T-helper 2 cell treated with Interferon-gamma antibody and Interleukin-4, amounts not matched to agents 5 μg/mL and 100 μg/mL, for 36 hours (primary cell): ENCODE measurements at regions not wholly inside any gene's neighbourhood (a gene's known extent, or its start where the extent isn't known, plus 50 kb on each side); places are given as distances from the start of the nearest gene placed in this dataset.

Experiments used
- DNase-seq: peaks from one replicate; pipeline ENCODE4 v3.0.0; 2021; ENCODE audit warnings: low spot score
- H3K27ac Mint-ChIP-seq: one replicate; pipeline ENCODE4 v1.8.0; 2021; ENCODE audit warnings: mild to moderate bottlenecking, mixed read lengths
- H3K27me3 Mint-ChIP-seq: one replicate; pipeline ENCODE4 v1.8.0; 2021; ENCODE audit warnings: low read depth, mixed read lengths
- H3K36me3 Mint-ChIP-seq: one replicate; pipeline ENCODE4 v1.8.0; 2021; ENCODE audit warnings: low read depth, mixed read lengths
- H3K4me1 Mint-ChIP-seq: one replicate; pipeline ENCODE4 v1.8.0; 2021; ENCODE audit warnings: low read depth, mixed read lengths
- H3K4me3 Mint-ChIP-seq: one replicate; pipeline ENCODE4 v1.8.0; 2022; ENCODE audit warnings: mild to moderate bottlenecking, moderate library complexity, mixed read lengths
- H3K9me3 Mint-ChIP-seq: one replicate; pipeline ENCODE4 v1.8.0; 2021; ENCODE audit warnings: mixed read lengths

- no peak for DNase-seq
- Mint-ChIP-seq H3K4me1 (no peaks in the 10 kb centered on the region), H3K27me3 (no peaks in the 10 kb centered on the region), H3K9me3 (no peaks in the 10 kb centered on the region), H3K36me3 (no peaks in the 10 kb centered on the region), H3K4me3 (no peak overlapping the region), H3K27ac (no peak overlapping the region)
Measured at GRCh38 chr3:14252321-14253021, 73.9 kb downstream of the LSM3 start.

- Mint-ChIP-seq H3K36me3 (no peaks in the 10 kb centered on the region), H3K4me3 (no peak overlapping the region), H3K27ac (no peak overlapping the region), H3K27me3 (no peaks in the 10 kb centered on the region), H3K9me3 (no peaks in the 10 kb centered on the region), H3K4me1 (no peaks in the 10 kb centered on the region)
- DNase-seq, result no peak
Measured at GRCh38 chr3:14253022-14253706, 74.5 kb downstream of the LSM3 start.

GRCh38 chr3:14253707-14254382 lies 75.2 kb downstream of the LSM3 start:
- no peak for DNase-seq
- Mint-ChIP-seq H3K27ac (no peak overlapping the region), H3K9me3 (no peaks in the 10 kb centered on the region), H3K36me3 (no peaks in the 10 kb centered on the region), H3K4me1 (no peaks in the 10 kb centered on the region), H3K27me3 (no peaks in the 10 kb centered on the region), H3K4me3 (no peak overlapping the region)

- Mint-ChIP-seq H3K9me3 (no peaks in the 10 kb centered on the region), H3K27ac (no peak overlapping the region), H3K36me3 (no peaks in the 10 kb centered on the region)
Measured at GRCh38 chr3:14254812-14255702, 76.4 kb downstream of the LSM3 start.

GRCh38 chr3:14256046-14256445 lies 77.4 kb downstream of the LSM3 start:
- Mint-ChIP-seq H3K4me3 (no peak overlapping the region), H3K27me3 (no peaks in the 10 kb centered on the region), H3K9me3 (no peaks in the 10 kb centered on the region), H3K36me3 (no peaks in the 10 kb centered on the region), H3K27ac (no peak overlapping the region), H3K4me1 (no peaks in the 10 kb centered on the region)
- no peak for DNase-seq

More at GRCh38 chr3:14254812-14255702, 76.4 kb downstream of the LSM3 start:
- no peak for DNase-seq
- H3K4me1 Mint-ChIP-seq, result no peaks in the 10 kb centered on the region
- H3K4me3 Mint-ChIP-seq, result no peak overlapping the region
- no peaks in the 10 kb centered on the region for H3K27me3 Mint-ChIP-seq

GRCh38 chr3:14256561-14257342 lies 78.1 kb downstream of the LSM3 start:
- Mint-ChIP-seq H3K36me3 (no peaks in the 10 kb centered on the region), H3K9me3 (no peaks in the 10 kb centered on the region), H3K27me3 (no peaks in the 10 kb centered on the region), H3K4me3 (no peak overlapping the region), H3K27ac (no peak overlapping the region), H3K4me1 (no peaks in the 10 kb centered on the region)
- no peak for DNase-seq

- no peak for DNase-seq
- no peak overlapping the region for H3K4me3 Mint-ChIP-seq
- no peaks in the 10 kb centered on the region for H3K4me1 Mint-ChIP-seq
- no peaks in the 10 kb centered on the region for H3K36me3 Mint-ChIP-seq
- H3K9me3 Mint-ChIP-seq, result no peaks in the 10 kb centered on the region
- H3K27me3 Mint-ChIP-seq, result peaks cover 8% of the 10 kb centered on the region
- no peak overlapping the region for H3K27ac Mint-ChIP-seq
Measured at GRCh38 chr3:14258906-14259904, 80.6 kb downstream of the LSM3 start.

GRCh38 chr3:14260463-14260862 lies 81.8 kb downstream of the LSM3 start:
- H3K27me3 Mint-ChIP-seq, result peaks cover 8% of the 10 kb centered on the region
- no peaks in the 10 kb centered on the region for H3K4me1 Mint-ChIP-seq
- no peak for DNase-seq
- H3K9me3 Mint-ChIP-seq, result no peaks in the 10 kb centered on the region
- H3K36me3 Mint-ChIP-seq, result no peaks in the 10 kb centered on the region
- no peak overlapping the region for H3K4me3 Mint-ChIP-seq
- no peak overlapping the region for H3K27ac Mint-ChIP-seq

- DNase-seq, result peak; percentile 57
- H3K36me3 Mint-ChIP-seq, result no peaks in the 10 kb centered on the region
- H3K9me3 Mint-ChIP-seq, result no peaks in the 10 kb centered on the region
- peaks cover 8% of the 10 kb centered on the region for H3K27me3 Mint-ChIP-seq
- H3K4me1 Mint-ChIP-seq, result no peaks in the 10 kb centered on the region
- H3K4me3 Mint-ChIP-seq, result no peak overlapping the region
- no peak overlapping the region for H3K27ac Mint-ChIP-seq
Measured at GRCh38 chr3:14261229-14261628, 82.6 kb downstream of the LSM3 start.

GRCh38 chr3:14262212-14262611 lies 83.6 kb downstream of the LSM3 start:
- H3K4me3 Mint-ChIP-seq, result no peak overlapping the region
- no peaks in the 10 kb centered on the region for H3K36me3 Mint-ChIP-seq
- H3K27me3 Mint-ChIP-seq, result peaks cover 8% of the 10 kb centered on the region
- H3K4me1 Mint-ChIP-seq, result no peaks in the 10 kb centered on the region
- no peak for DNase-seq
- no peak overlapping the region for H3K27ac Mint-ChIP-seq
- no peaks in the 10 kb centered on the region for H3K9me3 Mint-ChIP-seq

- no peak for DNase-seq
Measured at GRCh38 chr3:14262867-14263266, 84.2 kb downstream of the LSM3 start.

GRCh38 chr3:14263317-14264005 lies 84.8 kb downstream of the LSM3 start:
- Mint-ChIP-seq H3K27ac (no peak overlapping the region), H3K9me3 (no peaks in the 10 kb centered on the region), H3K27me3 (peaks cover 8% of the 10 kb centered on the region), H3K4me1 (no peaks in the 10 kb centered on the region), H3K36me3 (no peaks in the 10 kb centered on the region), H3K4me3 (no peak overlapping the region)
- DNase-seq, result no peak

More at GRCh38 chr3:14262867-14263266, 84.2 kb downstream of the LSM3 start:
- no peak overlapping the region for H3K27ac Mint-ChIP-seq
- H3K36me3 Mint-ChIP-seq, result no peaks in the 10 kb centered on the region
- no peaks in the 10 kb centered on the region for H3K9me3 Mint-ChIP-seq
- H3K4me3 Mint-ChIP-seq, result no peak overlapping the region
- H3K4me1 Mint-ChIP-seq, result no peaks in the 10 kb centered on the region
- peaks cover 8% of the 10 kb centered on the region for H3K27me3 Mint-ChIP-seq
